T-helper 2 cell (primary cell): ENCODE measurements at regions not wholly inside any gene's neighbourhood (a gene's known extent, or its start where the extent isn't known, plus 50 kb on each side); places are given as distances from the start of the nearest gene placed in this dataset.

Source experiments
- DNase-seq, 5 experiments: peaks; one replicate each; pipeline versions ENCODE4 v3.0.0 to v3.0.0-alpha.2; 2012 to 2022

GRCh38 chr10:111836064-111836463 is 347.5 kb downstream of the GPAM start:
- DNase-seq = no peak

GRCh38 chr10:111836571-111836970 is 347.0 kb downstream of the GPAM start:
- no peak for DNase-seq

- DNase-seq = no peak
These were observed 346.5 kb downstream of the GPAM start for GRCh38 chr10:111837086-111837485.

- no peak for DNase-seq
These were observed 345.6 kb downstream of the GPAM start for GRCh38 chr10:111837985-111838384.

- no peak for DNase-seq
These were observed 343.0 kb downstream of the GPAM start for GRCh38 chr10:111840546-111840945.

- DNase-seq = no peak
These were observed 330.8 kb downstream of the GPAM start for GRCh38 chr10:111852801-111853200.

GRCh38 chr10:111856631-111857030 is 326.9 kb downstream of the GPAM start:
- DNase-seq = no peak

- DNase-seq = no peak
These were observed 318.0 kb downstream of the GPAM start for GRCh38 chr10:111865550-111865949.

- no peak for DNase-seq
These were observed 312.1 kb downstream of the GPAM start for GRCh38 chr10:111871458-111871857.

GRCh38 chr10:111872591-111872990 is 311.0 kb downstream of the GPAM start:
- DNase-seq = peak in 1 of 5 experiments; percentile 15

GRCh38 chr10:111873041-111873440 is 310.5 kb downstream of the GPAM start:
- DNase-seq = no peak

GRCh38 chr10:111873621-111874135 is 309.9 kb downstream of the GPAM start:
- no peak for DNase-seq

GRCh38 chr10:111874576-111874975 is 309.0 kb downstream of the GPAM start:
- no peak for DNase-seq

GRCh38 chr10:111875725-111876124 is 307.8 kb downstream of the GPAM start:
- no peak for DNase-seq

GRCh38 chr10:111877258-111877657 is 306.3 kb downstream of the GPAM start:
- DNase-seq = no peak

GRCh38 chr10:111879969-111880368 is 303.6 kb downstream of the GPAM start:
- peak in 1 of 5 experiments; percentile 7 for DNase-seq

- no peak for DNase-seq
These were observed 298.5 kb downstream of the GPAM start for GRCh38 chr10:111885046-111885445.

- DNase-seq = no peak
These were observed 297.6 kb downstream of the GPAM start for GRCh38 chr10:111885919-111886318.

GRCh38 chr10:111887266-111887665 is 296.3 kb downstream of the GPAM start:
- DNase-seq = no peak

- DNase-seq = no peak
These were observed 293.5 kb downstream of the GPAM start for GRCh38 chr10:111890046-111890445.

- no peak for DNase-seq
These were observed 267.6 kb downstream of the GPAM start for GRCh38 chr10:111916011-111916410.

- no peak for DNase-seq
These were observed 261.7 kb downstream of the GPAM start for GRCh38 chr10:111921821-111922220.

- no peak for DNase-seq
These were observed 260.5 kb downstream of the GPAM start for GRCh38 chr10:111923032-111923431.

- no peak for DNase-seq
These were observed 257.3 kb downstream of the GPAM start for GRCh38 chr10:111926286-111926685.

GRCh38 chr10:111933937-111934336 is 249.6 kb downstream of the GPAM start:
- DNase-seq = no peak

GRCh38 chr10:111934931-111935330 is 248.6 kb downstream of the GPAM start:
- no peak for DNase-seq
